Natural killer cell (primary cell): ENCODE measurements at regions not wholly inside any gene's neighbourhood (a gene's known extent, or its start where the extent isn't known, plus 50 kb on each side); places are given as distances from the start of the nearest gene placed in this dataset.
"Not testable (repeated sequence)": the region's sequence is repeated elsewhere in the genome, so short reads cannot be mapped to it uniquely, and the experiment has no call there.

ENCODE experiments used
- ATAC-seq, 3 donors: fragments of 150-1000 bp in 2 of 3; fragments of 200-7000 bp in 1 of 3; cut with Tn5 transposase; 1 replicate in 1 of 3; 2 replicates in 2 of 3; pipeline ENCODE4 v1.10.0; 2021; ENCODE audit warnings: mild to moderate bottlenecking in 2 of 3, moderate library complexity in 2 of 3
- DNase-seq, 2 donors: peaks; one replicate each; pipeline versions ENCODE4 v3.0.0 to v3.0.0-alpha.2; 2013 to 2021; ENCODE audit warnings: mixed read lengths in 1 of 2
- H3K27ac ChIP-seq: one replicate; pipeline ENCODE4 v1.5.1; 2013; ENCODE audit warnings: mild to moderate bottlenecking, low read length
- H3K27me3 ChIP-seq: one replicate; pipeline ENCODE4 v1.6.1; 2013; ENCODE audit warnings: low read length; ENCODE audit not compliant: control insufficient read depth, insufficient read depth
- H3K36me3 ChIP-seq: one replicate; pipeline ENCODE4 v1.6.1; 2013; ENCODE audit warnings: low read length; ENCODE audit not compliant: control insufficient read depth, insufficient read depth
- H3K4me1 ChIP-seq: one replicate; pipeline ENCODE4 v1.6.1; 2013; ENCODE audit warnings: low read length; ENCODE audit not compliant: control insufficient read depth, insufficient read depth
- H3K4me3 ChIP-seq: one replicate; pipeline ENCODE4 v1.5.1; 2013; ENCODE audit warnings: low read length
- H3K9me3 ChIP-seq: one replicate; pipeline ENCODE4 v1.6.1; 2013; ENCODE audit warnings: low read length; ENCODE audit not compliant: control insufficient read depth, insufficient read depth
- H3K27ac Mint-ChIP-seq, 2 donors: one replicate each; pipeline ENCODE4 v1.8.0; 2022; ENCODE audit warnings: mild to moderate bottlenecking in 2 of 2, mixed read lengths in 2 of 2, moderate library complexity in 1 of 2
- H3K27me3 Mint-ChIP-seq, 2 donors: one replicate each; pipeline ENCODE4 v1.8.0; 2022; ENCODE audit warnings: low read depth in 2 of 2, mixed read lengths in 2 of 2
- H3K36me3 Mint-ChIP-seq: one replicate; pipeline ENCODE4 v1.8.0; 2022; ENCODE audit warnings: mixed read lengths
- H3K4me1 Mint-ChIP-seq, 2 donors: one replicate each; pipeline ENCODE4 v1.8.0; 2022; ENCODE audit warnings: mixed read lengths in 2 of 2
- H3K4me3 Mint-ChIP-seq: one replicate; pipeline ENCODE4 v1.8.0; 2022; ENCODE audit warnings: mild to moderate bottlenecking, moderate library complexity, mixed read lengths
- H3K9me3 Mint-ChIP-seq, 2 donors: one replicate each; pipeline ENCODE4 v1.8.0; 2022; ENCODE audit warnings: mixed read lengths in 2 of 2
- WGBS: methylation state at CpG from one replicate; pipeline ENCODE4 v1.1.7; 2013; ENCODE audit warnings: missing lambda C conversion rate; ENCODE audit not compliant: insufficient coverage; 5-methylcytosine and 5-hydroxymethylcytosine counted together
- intact Hi-C: fragments of 100-400 bp; cut with micrococcal nuclease; formaldehyde crosslinking; loops from one replicate; pipeline ENCODE4 v1.14.2; 2022

DNA sequence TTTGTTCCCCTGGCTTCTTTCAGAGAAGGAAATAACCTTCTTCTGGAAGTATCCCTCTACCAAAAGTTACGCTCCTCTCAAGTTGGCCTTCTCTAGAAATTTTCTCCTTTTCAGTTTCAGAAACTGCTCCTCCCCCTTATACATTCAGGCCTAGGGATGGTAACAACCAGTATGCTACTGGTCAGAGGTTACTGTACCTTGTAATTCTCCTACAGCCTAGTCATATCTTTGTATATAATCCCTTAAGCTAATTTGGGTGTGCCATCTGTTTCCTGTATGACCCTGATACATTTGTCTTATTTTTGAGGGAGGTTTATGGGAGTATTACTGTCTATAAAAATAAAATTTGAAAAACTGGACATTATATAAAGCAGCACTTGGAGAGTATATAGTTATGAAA, 98.0 kb upstream of the NOTCH2NLA start:
- H3K4me3 Mint-ChIP-seq, ATAC-seq, H3K9me3 ChIP-seq, DNase-seq, H3K27me3 Mint-ChIP-seq, H3K27ac Mint-ChIP-seq, H3K4me1 ChIP-seq, H3K4me3 ChIP-seq, H3K36me3 ChIP-seq, H3K27me3 ChIP-seq, H3K4me1 Mint-ChIP-seq, intact Hi-C loops, H3K36me3 Mint-ChIP-seq, H3K27ac ChIP-seq, H3K9me3 Mint-ChIP-seq: not testable (repeated sequence)
- no CpG with 5 or more reads among the region's 1 CpG for whole genome bisulfite sequencing

DNA sequence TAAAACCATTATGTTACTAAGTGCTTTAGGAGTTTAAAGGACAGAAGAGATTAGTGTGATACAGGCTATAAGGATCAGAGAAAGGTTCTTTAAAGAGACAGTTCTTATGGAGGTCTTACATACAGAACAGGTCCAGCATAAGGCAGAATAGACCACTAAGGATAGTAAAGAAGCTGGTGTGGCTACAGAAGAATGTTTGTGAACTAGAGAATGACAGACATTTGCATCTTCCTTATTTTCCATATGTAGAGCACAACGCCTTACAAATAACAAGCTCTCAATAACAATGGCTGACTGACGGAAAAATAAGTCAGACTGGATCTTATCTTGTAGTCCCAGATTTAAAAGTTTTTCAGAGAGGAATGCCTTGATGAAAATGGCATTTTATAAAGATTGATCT, 95.6 kb upstream of the NOTCH2NLA start:
- H3K27ac Mint-ChIP-seq, H3K9me3 Mint-ChIP-seq, H3K4me1 Mint-ChIP-seq, H3K4me3 Mint-ChIP-seq, H3K4me3 ChIP-seq, H3K9me3 ChIP-seq, H3K4me1 ChIP-seq, H3K27ac ChIP-seq, ATAC-seq, H3K36me3 ChIP-seq, H3K27me3 ChIP-seq, DNase-seq, H3K27me3 Mint-ChIP-seq, H3K36me3 Mint-ChIP-seq, intact Hi-C loops: not testable (repeated sequence)
- WGBS = no CpG with 5 or more reads among the region's 2 CpGs

GRCh38 chr1:146323302-146323701, 94.5 kb upstream of the NOTCH2NLA start:
- H3K36me3 Mint-ChIP-seq, H3K36me3 ChIP-seq, DNase-seq, intact Hi-C loops, H3K9me3 ChIP-seq, H3K4me3 ChIP-seq, H3K27me3 ChIP-seq, H3K27ac Mint-ChIP-seq, H3K4me1 Mint-ChIP-seq, H3K27ac ChIP-seq, H3K9me3 Mint-ChIP-seq, H3K27me3 Mint-ChIP-seq, H3K4me3 Mint-ChIP-seq, ATAC-seq, H3K4me1 ChIP-seq: not testable (repeated sequence)
- WGBS = no CpG with 5 or more reads among the region's 1 CpG

DNA sequence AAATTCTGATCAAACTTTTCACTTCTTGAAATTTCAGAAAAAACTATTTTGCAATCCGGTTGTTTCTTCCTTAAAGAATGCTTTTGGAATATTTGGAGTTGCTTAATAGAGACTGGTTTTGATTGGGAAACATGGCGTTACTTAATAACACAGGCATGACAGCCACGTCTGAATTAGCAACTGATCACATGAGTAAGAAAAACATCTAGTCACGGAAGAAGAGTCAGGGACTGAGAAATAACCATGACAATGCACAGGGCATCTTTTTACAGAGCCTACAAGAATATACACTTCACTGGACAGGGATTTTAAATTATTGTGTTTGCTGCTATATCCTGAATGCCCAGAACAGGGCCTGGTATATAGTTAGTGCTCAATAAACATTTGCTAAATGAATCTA, 94.1 kb upstream of the NOTCH2NLA start:
- H3K36me3 ChIP-seq, H3K27me3 ChIP-seq, H3K4me3 Mint-ChIP-seq, H3K27ac Mint-ChIP-seq, H3K4me1 ChIP-seq, H3K27me3 Mint-ChIP-seq, H3K9me3 ChIP-seq, DNase-seq, H3K4me1 Mint-ChIP-seq, H3K27ac ChIP-seq, intact Hi-C loops, H3K4me3 ChIP-seq, H3K9me3 Mint-ChIP-seq, H3K36me3 Mint-ChIP-seq: not testable (repeated sequence)
- peak in 1 of 3 donors; percentile 59 for ATAC-seq
- no CpG with 5 or more reads among the region's 4 CpGs for WGBS

- DNase-seq, H3K27ac ChIP-seq, H3K9me3 Mint-ChIP-seq, H3K27me3 Mint-ChIP-seq, H3K4me1 Mint-ChIP-seq, ATAC-seq, intact Hi-C loops, H3K27me3 ChIP-seq, H3K36me3 ChIP-seq, H3K36me3 Mint-ChIP-seq, H3K4me1 ChIP-seq, H3K9me3 ChIP-seq, H3K4me3 ChIP-seq, H3K4me3 Mint-ChIP-seq, H3K27ac Mint-ChIP-seq: not testable (repeated sequence)
- WGBS = no CpG with 5 or more reads among the region's 4 CpGs
Measured at GRCh38 chr1:146318715-146319114, 89.9 kb upstream of the NOTCH2NLA start.

DNA sequence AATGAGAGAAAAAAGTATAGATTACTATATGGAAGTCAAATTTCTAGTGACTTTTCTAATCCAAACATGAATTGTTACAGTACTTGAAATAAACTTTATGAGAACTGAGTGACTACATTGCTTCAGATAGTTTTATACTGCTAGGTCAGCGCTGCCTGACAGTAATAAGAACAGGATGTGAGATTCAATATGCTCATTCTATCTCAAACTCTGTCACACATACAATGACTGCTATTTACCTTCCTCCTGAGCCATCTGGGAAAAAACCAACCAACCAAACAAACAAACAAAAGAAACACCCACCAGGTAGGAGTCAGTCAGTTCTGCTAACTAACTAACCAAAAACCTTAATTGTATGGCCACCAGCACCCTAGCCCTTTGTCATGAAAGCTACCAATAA, 89.0 kb upstream of the NOTCH2NLA start:
- H3K27ac Mint-ChIP-seq, DNase-seq, H3K27ac ChIP-seq, H3K36me3 Mint-ChIP-seq, H3K27me3 ChIP-seq, H3K9me3 Mint-ChIP-seq, H3K4me3 Mint-ChIP-seq, H3K4me1 Mint-ChIP-seq, H3K9me3 ChIP-seq, H3K27me3 Mint-ChIP-seq, H3K36me3 ChIP-seq, H3K4me3 ChIP-seq, H3K4me1 ChIP-seq, intact Hi-C loops, ATAC-seq: not testable (repeated sequence)
- WGBS = no CpG with 5 or more reads among the region's 1 CpG

- H3K27me3 Mint-ChIP-seq, H3K4me3 ChIP-seq, H3K27me3 ChIP-seq, H3K4me1 Mint-ChIP-seq, H3K4me3 Mint-ChIP-seq, H3K36me3 Mint-ChIP-seq, H3K27ac ChIP-seq, ATAC-seq, DNase-seq, H3K9me3 ChIP-seq, intact Hi-C loops, H3K4me1 ChIP-seq, H3K36me3 ChIP-seq, H3K27ac Mint-ChIP-seq, H3K9me3 Mint-ChIP-seq: not testable (repeated sequence)
- WGBS = no CpG with 5 or more reads among the region's 5 CpGs
Measured at GRCh38 chr1:146314449-146315246, 85.8 kb upstream of the NOTCH2NLA start.

GRCh38 chr1:146310579-146310978, 81.8 kb upstream of the NOTCH2NLA start:
- H3K4me1 ChIP-seq, intact Hi-C loops, ATAC-seq, H3K4me1 Mint-ChIP-seq, H3K4me3 Mint-ChIP-seq, H3K9me3 ChIP-seq, H3K36me3 ChIP-seq, H3K4me3 ChIP-seq, H3K36me3 Mint-ChIP-seq, H3K27me3 Mint-ChIP-seq, H3K27ac ChIP-seq, H3K27ac Mint-ChIP-seq, H3K9me3 Mint-ChIP-seq, H3K27me3 ChIP-seq, DNase-seq: not testable (repeated sequence)
